GM12878 (cell line): ENCODE measurements at regions not wholly inside any gene's neighbourhood (a gene's known extent, or its start where the extent isn't known, plus 50 kb on each side); places are given as distances from the start of the nearest gene placed in this dataset.

ENCODE experiments used
- EP300 ChIP-seq, 2 experiments: fragments of 150-350 bp in 1 of 2; IDR thresholded peaks; 2 replicates each; pipeline ENCODE4 v1.6.1; 2011 to 2012; ENCODE audit warnings: low read depth in 2 of 2, low read length in 2 of 2, borderline replicate concordance in 1 of 2, improper control_type of control experiment in 1 of 2, inconsistent platforms in 1 of 2; ENCODE audit not compliant: control insufficient read depth in 1 of 2
- EZH2 ChIP-seq: IDR thresholded peaks from 2 replicates; pipeline ENCODE4 v1.6.1; 2012; ENCODE audit warnings: low read depth, mild to moderate bottlenecking, control low read depth, inconsistent platforms, low read length, borderline replicate concordance; ENCODE audit not compliant: control insufficient read depth
- IKZF2 ChIP-seq, 2 experiments: fragments of 450-650 bp; IDR thresholded peaks; 2 replicates each; pipeline ENCODE4 v1.6.1; 2017; ENCODE audit warnings: mild to moderate bottlenecking in 2 of 2, moderate library complexity in 2 of 2
- JUND ChIP-seq: IDR thresholded peaks from 2 replicates; pipeline ENCODE4 v1.6.1; 2012; ENCODE audit warnings: low read depth, mild to moderate bottlenecking, low read length, improper control_type of control experiment, moderate library complexity
- MXI1 ChIP-seq: fragments of 150-350 bp; IDR thresholded peaks from 2 replicates; pipeline ENCODE4 v1.6.1; 2011; ENCODE audit warnings: low read depth, mild to moderate bottlenecking, inconsistent platforms, low read length, improper control_type of control experiment
- RAD51 ChIP-seq: fragments of 450-650 bp; IDR thresholded peaks from 2 replicates; pipeline ENCODE4 v1.6.1; 2016; ENCODE audit warnings: moderate library complexity, mild to moderate bottlenecking, inconsistent platforms
- TF ChIP-seq, protein P1 (sequence below), 3 experiments: IDR thresholded peaks in 2 of 3; conservative IDR thresholded peaks in 1 of 3; 2 replicates each; pipeline ENCODE4 v1.5.1; 2011; ENCODE audit warnings: low read depth in 3 of 3, low read length in 3 of 3, mild to moderate bottlenecking in 3 of 3, control low read depth in 2 of 3, moderate library complexity in 2 of 3, inconsistent platforms in 1 of 3, mixed read lengths in 1 of 3; ENCODE audit not compliant: control insufficient read depth in 2 of 3, insufficient read depth in 1 of 3; ENCODE audit errors: extremely low read depth in 1 of 3
- TF ChIP-seq, protein P2 (sequence below): fragments of 450-650 bp; formaldehyde crosslinking; IDR thresholded peaks from 2 replicates; pipeline ENCODE4 v1.4.0; 2022; ENCODE audit warnings: mild to moderate bottlenecking, moderate library complexity

- TF ChIP-seq IKZF2 (IDR thresholded peaks at IDR 0.05) (no peak), JUND (no peak), RAD51 (no peak), EP300 (IDR thresholded peaks at IDR 0.05; ENCODE audit: borderline replicate concordance in 1 of 2, control insufficient read depth in 1 of 2, low read depth in 2 of 2, low read length in 2 of 2) (no peak), MXI1 (no peak), EZH2 (no peak)
- TF ChIP-seq, protein P1, sequence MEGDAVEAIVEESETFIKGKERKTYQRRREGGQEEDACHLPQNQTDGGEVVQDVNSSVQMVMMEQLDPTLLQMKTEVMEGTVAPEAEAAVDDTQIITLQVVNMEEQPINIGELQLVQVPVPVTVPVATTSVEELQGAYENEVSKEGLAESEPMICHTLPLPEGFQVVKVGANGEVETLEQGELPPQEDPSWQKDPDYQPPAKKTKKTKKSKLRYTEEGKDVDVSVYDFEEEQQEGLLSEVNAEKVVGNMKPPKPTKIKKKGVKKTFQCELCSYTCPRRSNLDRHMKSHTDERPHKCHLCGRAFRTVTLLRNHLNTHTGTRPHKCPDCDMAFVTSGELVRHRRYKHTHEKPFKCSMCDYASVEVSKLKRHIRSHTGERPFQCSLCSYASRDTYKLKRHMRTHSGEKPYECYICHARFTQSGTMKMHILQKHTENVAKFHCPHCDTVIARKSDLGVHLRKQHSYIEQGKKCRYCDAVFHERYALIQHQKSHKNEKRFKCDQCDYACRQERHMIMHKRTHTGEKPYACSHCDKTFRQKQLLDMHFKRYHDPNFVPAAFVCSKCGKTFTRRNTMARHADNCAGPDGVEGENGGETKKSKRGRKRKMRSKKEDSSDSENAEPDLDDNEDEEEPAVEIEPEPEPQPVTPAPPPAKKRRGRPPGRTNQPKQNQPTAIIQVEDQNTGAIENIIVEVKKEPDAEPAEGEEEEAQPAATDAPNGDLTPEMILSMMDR (IDR thresholded peaks at IDR 0.05 in 2 of 3, conservative IDR thresholded peaks at IDR 0.05 in 1 of 3; ENCODE audit: control insufficient read depth in 2 of 3, extremely low read depth in 1 of 3, insufficient read depth in 1 of 3, low read depth in 3 of 3, low read length in 3 of 3): no peak
- TF ChIP-seq, protein P2, sequence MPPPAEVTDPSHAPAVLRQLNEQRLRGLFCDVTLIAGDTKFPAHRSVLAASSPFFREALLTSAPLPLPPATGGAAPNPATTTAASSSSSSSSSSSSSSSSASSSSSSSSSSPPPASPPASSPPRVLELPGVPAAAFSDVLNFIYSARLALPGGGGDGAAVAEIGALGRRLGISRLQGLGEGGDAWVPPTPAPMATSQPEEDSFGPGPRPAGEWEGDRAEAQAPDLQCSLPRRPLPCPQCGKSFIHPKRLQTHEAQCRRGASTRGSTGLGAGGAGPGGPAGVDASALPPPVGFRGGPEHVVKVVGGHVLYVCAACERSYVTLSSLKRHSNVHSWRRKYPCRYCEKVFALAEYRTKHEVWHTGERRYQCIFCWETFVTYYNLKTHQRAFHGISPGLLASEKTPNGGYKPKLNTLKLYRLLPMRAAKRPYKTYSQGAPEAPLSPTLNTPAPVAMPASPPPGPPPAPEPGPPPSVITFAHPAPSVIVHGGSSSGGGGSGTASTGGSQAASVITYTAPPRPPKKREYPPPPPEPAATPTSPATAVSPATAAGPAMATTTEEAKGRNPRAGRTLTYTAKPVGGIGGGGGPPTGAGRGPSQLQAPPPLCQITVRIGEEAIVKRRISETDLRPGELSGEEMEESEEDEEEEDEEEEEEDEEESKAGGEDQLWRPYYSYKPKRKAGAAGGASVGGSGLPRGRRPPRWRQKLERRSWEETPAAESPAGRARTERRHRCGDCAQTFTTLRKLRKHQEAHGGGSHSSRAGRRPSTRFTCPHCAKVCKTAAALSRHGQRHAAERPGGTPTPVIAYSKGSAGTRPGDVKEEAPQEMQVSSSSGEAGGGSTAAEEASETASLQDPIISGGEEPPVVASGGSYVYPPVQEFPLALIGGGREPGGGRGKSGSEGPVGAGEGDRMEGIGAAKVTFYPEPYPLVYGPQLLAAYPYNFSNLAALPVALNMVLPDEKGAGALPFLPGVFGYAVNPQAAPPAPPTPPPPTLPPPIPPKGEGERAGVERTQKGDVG (CRISPR knock-in tag): no peak
These were observed 126.8 kb upstream of the GOLGA6L4 start for GRCh38 chr15:84108728-84109127.
